OCI-LY3 (cell line): ENCODE measurements at regions not wholly inside any gene's neighbourhood (a gene's known extent, or its start where the extent isn't known, plus 50 kb on each side); places are given as distances from the start of the nearest gene placed in this dataset.

Source experiments
- CTCF ChIP-seq: fragments of 200-600, 300-600 bp; sonication (generic); IDR thresholded peaks from 2 replicates; pipeline ENCODE4 v1.5.1; 2014; ENCODE audit warnings: antibody characterized with exemption, low read length, low read depth
- EZH2phosphoT487 ChIP-seq: fragments of 200-600 bp; shearing (Covaris generic); IDR thresholded peaks from 2 replicates; pipeline ENCODE4 v1.6.1; 2018; ENCODE audit warnings: antibody characterized with exemption, mixed run types, low read depth

GRCh38 chr4:106588891-106589290 is 220.3 kb upstream of the GIMD1 start:
- TF ChIP-seq CTCF (no peak), EZH2phosphoT487 (no peak)
